ENCODE measurements at regions not wholly inside any gene's neighbourhood (a gene's known extent, or its start where the extent isn't known, plus 50 kb on each side); places are given as distances from the start of the nearest gene placed in this dataset.

GRCh38 chr11:79525257-79525656, 84.4 kb upstream of the TENM4 start:
- TF ChIP-seq CTCF (conservative IDR thresholded peaks at IDR 0.05; ENCODE audit: low read depth, low read length) (no peak), FOS (IDR thresholded peaks at IDR 0.05; ENCODE audit: low read depth, low read length) (no peak), POLR2A (IDR thresholded peaks at IDR 0.05; ENCODE audit: low read depth, low read length) (no peak)
